NCI-H1417 treated with DMSO at 0.1 percent for 48 hours (cell line): ENCODE measurements at regions not wholly inside any gene's neighbourhood (a gene's known extent, or its start where the extent isn't known, plus 50 kb on each side); places are given as distances from the start of the nearest gene placed in this dataset.
"Not testable (repeated sequence)": the region's sequence is repeated elsewhere in the genome, so short reads cannot be mapped to it uniquely, and the experiment has no call there.

Experiments used
- DNase-seq: peaks from one replicate; lab custom pipeline; 2025; lab: John Stamatoyannopoulos, UW

DNA sequence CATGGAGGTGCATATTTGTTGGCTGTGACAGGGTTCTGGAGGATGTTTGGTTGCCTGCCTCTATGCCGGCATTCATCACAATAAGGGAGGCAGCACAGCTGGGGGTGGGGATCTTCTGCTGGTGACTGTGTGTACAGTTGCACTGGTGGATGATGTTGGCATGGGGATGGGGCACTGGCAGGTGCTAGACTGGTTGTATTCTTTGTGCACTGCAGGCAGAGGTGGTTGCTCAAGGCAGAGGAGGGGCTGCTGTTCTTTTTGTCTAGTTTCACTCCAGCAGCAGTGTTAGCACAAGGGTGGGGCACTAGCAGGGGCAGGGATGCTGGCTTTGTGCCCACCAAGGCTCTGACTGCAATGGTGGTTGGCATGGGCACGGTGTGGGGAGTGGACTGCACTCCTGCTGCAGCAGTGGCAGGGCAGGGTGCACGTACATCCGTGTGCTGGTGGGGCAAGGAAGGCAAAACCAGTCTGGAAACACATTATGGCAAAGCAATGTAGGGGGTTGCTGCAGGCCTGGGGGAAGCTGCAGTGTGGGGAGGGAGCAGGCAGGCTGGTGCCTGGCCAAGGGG lies 69.3 kb downstream of the ISOC1 start:
- DNase-seq: no peak

DNA sequence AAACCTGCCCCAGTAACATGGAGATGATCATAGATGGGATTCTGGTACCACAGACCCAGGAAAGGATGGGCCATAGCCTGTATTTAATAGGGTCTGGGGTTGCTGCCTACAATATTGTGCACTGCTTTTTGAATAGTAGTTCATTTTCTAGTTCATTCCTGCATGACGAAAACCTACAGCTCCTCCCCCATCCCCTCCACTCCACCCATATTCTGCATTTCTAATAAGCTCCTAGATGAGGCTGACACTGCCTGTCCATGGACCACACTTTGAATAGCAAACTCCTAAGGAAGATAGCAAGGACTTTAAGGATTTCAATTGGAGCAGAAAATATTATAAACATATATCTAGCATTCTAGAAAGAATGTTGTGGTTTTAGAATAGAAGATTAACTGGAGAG lies 75.5 kb downstream of the ISOC1 start:
- no peak for DNase-seq

DNA sequence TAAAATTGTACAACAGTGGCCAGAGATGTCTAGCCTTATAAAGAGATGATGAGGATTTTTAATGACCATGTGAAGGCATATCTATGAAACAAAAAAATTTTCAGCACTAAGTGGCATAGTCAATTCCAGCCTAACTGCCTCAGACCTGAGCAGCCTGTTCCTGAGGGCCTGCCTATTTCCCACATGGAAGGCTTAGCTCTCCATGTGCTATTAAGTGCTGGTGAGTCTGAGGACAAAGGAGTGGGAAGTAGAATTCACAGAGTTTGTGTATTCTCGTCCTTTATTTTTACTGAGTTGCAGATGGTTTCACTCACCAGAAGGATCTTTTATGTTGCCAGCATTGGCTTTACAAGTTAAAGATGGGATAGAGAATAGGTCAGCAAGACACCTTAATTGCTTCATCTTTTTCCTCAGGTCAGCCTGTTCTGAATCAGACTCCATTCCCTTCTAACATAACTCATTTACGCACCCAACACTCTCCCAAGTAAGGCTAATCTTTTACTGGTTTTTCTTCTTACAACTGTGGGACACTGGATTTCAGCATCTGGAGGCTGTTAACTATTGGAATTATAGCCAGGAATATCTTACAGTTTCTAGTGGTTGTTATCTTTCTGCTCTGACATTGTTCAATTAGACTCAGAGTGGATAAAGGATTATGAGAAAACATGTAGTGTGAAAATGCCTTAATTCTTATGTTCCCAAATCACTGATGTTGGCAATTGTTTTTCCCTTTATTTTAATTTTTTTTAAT lies 76.8 kb downstream of the ISOC1 start:
- DNase-seq: no peak

DNA sequence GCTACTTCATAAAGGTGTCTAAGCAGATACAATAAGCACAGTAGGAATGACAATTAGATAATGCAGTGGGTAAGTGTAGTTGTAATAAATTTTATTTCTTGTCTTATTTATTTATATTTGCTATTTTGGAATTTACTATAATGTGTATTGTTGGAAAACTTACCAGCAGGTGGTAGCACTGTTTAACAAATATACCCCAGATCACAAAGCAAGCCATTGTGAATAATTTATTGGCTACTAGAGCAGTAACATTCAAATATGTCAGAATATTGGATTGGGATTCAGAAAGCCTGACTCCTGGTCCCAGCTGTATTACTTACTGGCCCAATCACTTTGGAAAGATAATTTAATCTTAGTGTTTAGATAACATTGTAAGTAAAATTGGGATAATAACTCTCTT lies 78.0 kb downstream of the ISOC1 start:
- no peak for DNase-seq

DNA sequence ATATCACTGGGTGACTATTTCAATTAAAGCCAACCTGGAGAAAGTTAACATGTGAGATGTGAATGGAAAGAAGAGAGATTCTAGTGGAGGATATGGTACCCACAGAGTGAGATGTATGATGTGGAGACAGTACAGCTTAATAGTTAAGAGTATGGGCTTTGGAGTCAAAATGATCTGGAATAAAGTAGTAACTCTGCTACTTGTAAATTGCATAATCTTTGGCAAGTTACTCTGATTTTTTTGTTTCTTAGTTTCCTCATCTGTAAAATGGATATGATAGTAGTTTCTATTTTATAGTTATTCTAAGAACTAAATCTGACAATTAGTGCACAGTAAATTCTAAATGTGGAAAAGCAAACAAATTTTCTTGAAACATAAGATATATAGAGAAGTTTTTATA lies 79.2 kb downstream of the ISOC1 start:
- DNase-seq: no peak

DNA sequence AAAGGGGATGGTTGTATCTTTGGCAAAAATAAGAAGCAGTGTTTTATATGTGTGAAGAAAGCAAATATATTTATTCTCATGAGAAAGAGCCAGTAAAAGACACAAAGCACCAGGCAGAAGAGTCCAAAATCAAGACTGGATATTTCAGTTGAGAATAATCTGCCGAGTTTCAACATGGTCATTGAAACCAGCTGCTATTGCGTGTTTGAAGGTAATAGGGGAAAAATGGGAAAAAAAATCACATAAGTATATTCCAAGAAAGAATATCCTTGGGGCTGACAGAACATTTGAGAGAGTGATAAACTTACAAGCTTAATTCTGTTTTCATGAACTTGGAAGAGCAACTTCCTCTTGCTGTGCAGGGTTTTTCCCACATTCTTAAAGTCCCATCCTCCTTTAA lies 79.9 kb downstream of the ISOC1 start:
- no peak for DNase-seq

DNA sequence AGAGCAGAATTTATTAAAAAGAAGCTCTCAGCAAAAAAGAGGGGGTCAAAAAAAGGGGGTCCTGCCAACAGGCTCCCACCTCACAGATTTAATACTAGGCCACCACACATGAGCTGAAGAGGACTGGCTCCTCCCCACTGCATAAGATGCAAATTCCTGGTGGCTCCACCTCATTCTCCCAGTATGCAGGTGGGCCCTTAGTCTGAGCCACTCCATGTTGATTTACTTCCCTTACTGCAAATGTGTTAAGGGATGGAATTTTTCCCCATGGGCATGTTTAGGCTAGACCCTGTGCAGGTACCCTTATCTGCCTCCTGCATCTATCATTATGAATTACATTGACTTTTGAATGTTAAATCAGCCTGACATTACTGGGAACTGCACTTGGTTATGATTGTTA lies 82.9 kb downstream of the ISOC1 start:
- DNase-seq: no peak

DNA sequence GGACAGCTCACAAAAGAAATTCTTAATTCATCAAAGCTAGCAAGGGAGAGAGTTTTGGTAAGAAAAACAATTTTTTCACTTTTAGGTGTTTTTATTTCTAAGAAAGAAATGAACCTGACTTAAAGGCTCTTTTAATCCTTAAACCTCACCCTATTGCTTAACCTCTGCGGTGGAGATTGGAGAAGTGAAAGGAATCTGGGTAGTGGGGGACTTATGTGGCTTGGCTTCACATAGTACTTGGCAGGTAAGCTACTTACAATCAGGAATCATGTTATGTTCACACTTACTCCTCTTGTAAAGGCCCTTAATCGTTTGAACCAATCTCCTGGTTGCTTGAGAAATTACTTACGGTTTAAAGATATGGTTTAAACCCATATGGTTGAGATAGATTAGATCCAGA lies 104.8 kb downstream of the ISOC1 start:
- DNase-seq: no peak

DNA sequence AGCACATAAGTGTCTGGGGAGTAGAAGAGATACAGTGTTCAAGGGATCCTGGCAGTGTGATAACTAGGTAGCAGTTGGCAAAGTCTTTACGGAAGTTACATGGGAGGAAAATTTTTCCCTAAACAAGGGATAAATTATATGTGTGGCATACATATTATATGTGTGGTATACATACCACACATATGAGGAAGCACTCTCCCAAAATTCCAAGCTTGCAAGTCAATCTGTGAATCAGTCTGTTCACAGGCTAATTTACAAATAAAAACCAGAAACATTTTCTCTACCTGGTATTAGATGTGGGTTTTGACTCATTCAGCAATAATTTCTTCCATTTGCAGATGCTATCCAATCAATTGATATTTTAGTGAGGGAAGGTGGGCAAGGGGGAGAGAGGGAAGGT lies 110.0 kb downstream of the ISOC1 start:
- DNase-seq: no peak

DNA sequence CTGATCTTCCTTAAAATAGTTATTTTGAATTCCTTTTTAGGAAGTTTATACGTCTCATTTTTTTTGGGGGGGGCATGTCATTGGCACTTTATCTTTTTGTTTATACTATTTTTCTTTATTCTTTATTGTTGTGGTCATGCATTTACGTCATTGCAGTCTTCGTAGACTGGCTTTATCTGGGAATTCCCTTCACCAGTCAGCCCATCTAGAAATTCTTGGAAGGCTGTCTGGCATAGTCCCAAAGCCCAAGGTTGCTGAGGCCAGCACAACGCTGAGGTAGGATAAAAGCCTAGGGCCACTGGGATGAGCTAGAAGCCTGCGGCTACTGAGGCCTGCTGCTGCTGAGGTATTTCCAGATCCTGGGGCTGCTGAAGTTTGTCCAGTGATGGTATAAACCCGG lies 121.5 kb downstream of the ISOC1 start:
- DNase-seq: no peak

DNA sequence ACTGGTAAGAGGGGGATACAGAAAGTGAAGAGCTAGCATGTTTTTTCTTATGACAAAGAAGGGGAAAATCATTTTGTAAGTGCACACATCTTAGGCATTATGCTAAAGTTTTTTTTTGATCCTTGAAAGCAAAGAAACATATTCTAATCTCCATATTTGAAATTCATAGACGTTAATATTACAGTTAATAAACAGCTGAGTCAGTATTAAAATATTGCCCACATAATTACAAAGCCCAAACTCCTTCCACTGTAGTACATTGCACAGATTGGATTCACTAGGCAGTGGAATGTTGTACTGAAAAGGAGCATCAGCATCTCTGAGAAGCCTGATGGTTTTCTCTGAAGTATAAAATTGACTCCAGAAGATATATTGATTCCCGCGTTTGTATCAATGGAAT lies 122.6 kb downstream of the ISOC1 start:
- DNase-seq: no peak

DNA sequence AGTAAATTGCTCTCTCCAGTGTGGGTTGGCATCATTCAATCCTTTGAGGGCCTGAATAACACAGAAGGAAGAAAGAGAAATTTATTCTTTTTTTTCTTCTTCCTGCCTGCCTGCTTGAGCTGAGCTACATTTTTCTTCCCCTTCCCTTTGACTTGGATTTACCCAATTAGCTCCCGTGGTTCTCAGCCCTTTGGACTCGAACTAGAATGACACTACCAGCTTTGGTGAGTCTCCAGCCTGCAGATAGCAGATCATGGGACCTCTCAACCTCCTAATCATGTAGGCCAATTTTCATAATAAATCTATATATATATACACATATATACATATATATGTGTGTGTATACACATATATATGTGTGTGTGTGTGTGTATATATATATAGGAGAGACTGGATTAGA lies 128.6 kb downstream of the ISOC1 start:
- DNase-seq: no peak

DNA sequence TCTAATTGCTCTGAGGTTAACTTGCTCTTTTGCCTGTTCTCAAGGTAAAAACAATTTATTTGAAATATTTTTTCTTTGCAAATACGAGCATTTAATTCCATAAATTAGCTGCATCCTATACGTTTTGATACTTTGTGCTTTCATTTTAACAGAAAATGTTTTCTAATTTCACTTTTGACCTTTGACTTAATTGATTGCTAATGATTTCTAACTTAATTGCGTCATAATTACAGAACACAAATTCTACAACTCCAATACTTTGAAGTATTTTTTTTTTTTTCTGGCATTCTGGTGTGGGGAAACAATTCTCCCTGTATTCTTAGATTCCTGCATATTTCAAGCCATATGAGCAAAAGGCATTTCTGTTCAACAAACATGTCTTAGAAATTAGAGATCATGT lies 134.0 kb downstream of the ISOC1 start:
- DNase-seq: no peak

DNA sequence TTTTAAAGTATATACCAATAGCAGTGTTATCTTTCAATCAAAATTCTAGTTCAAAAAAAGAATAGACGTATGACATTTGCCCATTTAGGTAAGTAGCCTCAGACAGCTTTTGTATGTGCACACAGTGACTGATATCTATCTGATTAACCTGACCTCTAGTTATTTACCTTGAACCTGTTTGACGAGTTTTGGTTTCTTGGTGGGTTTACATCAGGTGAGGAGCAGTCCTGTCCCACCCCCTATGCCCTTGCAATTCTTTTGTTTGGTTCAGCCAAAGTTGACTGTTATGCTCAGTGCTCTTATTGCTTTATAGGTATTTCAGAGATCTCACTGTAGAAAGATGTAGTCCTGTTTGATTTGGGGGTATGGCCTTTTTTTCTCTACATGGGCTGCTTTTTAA lies 147.2 kb downstream of the ISOC1 start:
- no peak for DNase-seq

DNA sequence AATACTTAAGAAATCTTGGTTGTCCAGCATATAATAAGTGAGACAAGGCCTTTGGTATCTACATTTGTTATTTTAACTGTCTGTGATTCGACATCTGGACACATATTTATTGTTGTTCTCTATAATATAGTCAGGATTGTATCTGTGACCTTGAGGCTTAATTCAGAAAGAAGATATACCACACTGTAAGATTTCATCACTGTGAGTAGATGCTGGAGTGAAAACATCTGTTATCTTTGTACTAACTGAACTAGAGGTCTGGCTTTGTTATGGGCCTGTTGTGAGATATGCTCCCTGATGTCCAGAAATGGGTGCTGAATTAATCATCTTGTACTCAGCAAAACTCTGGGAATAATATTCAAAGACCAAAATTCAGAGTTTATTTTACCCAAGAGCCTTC lies 148.5 kb downstream of the ISOC1 start:
- DNase-seq: no peak

DNA sequence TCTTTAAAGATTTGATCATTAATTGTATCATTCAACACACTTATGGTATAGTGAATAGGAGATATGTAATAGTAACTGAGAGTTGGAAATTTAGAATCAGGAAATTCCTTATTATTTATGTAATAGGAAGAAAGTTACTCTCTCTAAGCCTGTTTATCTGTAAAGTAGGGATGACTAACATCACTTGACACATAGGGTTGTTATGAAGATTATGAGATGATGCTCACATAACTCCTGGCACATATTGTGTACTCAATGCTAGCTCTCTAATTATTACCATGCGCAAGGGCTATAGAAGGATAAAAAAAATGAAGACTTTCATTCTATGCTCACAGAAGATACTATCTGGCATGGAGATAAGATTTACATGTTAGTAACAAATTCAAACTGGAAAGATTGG lies 149.9 kb downstream of the ISOC1 start:
- DNase-seq: no peak

DNA sequence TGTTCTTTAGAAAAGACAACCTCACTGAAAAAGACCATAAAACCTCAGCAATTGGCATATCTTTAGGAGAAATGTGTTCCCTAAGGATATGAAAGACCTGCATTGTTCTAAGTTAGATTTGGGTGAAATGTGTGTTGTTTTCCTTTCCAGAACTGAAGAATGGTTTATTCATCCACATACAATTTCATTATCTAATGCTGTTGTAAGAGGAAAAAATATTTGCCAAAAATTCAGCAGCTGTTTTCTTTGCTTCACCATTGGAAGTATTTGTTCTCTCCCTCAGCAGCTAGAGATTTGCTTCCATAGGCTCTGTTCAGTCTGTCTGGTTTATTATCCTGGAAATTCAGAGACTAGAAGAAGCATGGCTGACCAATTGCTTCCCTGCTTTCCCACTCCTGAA lies 150.9 kb downstream of the ISOC1 start:
- DNase-seq: no peak

DNA sequence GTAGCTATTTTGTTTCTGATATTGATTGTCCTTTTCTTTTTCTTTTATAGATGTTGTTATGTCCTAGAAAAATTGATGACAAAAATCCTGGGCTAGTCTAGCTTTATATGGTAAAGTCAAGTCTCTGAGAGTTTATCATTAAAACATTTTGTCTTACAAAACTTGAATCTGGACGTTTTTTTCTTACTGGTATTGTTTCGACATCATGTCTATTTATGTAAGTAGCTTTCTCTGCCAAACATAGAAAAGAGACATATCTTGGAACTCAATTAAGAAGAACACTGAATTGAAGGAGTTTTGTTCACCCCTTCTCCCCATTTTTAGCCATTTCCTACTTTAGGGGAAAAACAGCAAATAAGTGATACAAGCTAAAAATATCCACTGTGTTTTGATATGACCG lies 151.5 kb downstream of the ISOC1 start:
- no peak for DNase-seq

DNA sequence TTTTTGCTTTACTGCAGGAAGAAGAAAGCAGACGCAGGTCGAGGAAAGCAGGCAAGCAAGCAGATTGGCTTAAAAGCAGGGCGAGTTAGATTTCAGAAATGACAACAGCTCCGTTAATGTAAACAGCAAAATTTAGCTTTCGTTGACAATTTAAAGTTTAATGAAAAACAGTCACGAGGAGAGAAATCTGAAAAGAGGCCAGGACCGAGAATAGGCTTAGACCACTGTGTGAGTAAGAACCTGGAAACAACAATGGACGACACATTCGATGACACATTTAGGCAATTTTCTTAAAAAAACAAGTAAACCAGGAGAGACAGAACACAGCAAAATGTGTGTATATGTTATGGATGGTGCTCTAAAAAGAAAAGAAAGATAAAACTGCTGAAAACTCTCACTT lies 155.3 kb downstream of the ISOC1 start:
- no peak for DNase-seq

DNA sequence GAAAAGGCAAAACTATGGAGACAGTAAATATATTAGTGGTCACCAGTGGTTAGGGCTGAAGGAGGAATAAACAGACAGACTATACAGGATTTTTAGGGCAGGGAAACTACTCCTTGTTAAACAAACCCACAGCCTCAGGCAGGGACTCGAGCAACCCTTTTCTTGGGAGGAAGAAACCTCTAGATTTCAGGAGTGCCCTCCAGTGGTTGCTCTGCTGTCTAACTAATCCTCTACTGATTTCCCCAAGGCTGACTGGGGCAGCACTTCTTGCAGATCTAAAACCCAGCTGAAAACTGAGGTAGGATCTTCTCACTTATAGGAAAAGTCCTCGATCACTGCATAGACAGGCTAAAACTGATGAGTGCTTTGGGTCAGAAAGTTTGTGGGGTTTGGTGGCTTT lies 176.8 kb downstream of the ISOC1 start:
- DNase-seq: no peak

DNA sequence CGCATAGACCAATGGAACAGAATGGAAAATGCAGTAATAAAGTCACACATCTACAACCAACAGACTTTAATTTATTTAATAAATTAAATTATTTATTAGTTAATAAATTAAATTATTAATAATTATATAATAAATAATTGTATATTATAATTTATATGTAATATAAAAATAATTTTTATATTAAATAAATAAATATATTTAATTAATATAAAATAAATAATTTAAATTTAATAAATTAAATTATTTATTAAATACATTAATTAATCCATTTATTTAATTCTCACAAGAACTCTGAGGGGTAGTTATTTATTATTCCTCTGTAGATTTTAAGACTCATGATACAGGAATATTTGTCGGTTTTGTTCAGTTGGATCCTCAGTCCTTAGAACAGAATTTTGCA lies 176.1 kb upstream of the ADAMTS19 start:
- DNase-seq: no peak

DNA sequence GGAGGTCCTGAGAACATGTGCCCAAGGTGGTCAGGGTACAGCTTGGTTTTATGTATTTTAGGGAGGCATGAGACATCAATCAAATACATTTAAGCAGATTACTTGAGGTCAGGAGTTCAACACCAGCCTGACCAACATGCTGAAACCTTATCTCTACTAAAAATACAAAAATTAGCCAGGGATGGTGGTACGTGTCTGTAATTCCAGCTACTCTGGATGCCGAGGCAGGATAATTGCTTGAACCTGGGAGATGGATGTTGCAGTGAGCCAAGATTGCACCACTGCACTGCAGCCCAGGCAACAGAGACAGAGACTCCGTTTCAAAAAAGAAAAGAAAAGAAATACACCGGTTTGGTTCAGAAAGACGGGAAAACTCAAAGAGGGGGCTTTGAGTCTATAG lies 165.9 kb upstream of the ADAMTS19 start:
- not testable (repeated sequence) for DNase-seq

DNA sequence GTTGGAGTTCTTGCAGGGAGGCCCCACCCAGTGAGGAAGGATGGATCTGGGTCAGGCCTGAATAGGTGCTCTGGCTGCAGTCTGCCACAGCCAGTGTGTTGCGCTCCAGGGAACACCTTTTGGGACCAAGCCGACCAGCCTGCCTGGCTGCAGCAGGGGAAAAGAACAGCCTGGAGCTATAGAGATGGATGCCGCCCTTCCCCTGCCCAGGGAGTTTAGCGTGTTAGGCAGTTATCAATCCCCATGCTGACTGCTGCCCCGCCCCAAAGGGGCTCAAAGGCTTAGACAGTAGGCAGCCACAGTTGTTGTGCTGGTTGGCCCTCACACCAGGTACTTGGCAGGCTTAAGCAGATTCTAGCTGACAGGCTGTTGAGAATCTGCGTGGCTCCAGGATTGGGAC lies 153.4 kb upstream of the ADAMTS19 start:
- no peak for DNase-seq

DNA sequence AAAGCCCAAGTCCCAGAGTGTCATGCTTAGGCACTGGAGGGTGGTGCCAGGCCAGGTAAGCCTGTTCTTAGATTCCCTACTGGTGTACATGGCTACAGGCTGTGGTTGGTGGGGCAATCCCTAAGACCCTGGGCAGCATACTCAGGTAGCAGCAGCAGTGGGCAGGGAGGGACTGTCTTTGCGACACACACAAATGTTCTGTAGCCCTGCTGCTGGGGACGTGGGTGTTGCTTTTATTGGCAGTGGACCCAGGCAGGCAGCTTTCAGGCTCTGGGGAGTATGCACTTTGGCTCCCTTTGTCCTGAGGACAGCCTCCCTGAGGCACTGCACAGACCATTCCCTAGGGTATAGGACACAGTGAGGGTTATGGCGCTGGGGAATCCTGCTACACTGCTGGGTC lies 137.1 kb upstream of the ADAMTS19 start:
- no peak for DNase-seq
